Cardiac fibroblast (primary cell): ENCODE measurements at regions not wholly inside any gene's neighbourhood (a gene's known extent, or its start where the extent isn't known, plus 50 kb on each side); places are given as distances from the start of the nearest gene placed in this dataset.
A peak's percentile ranks its signal among the peaks of the same experiment; 100 is the strongest.

Source experiments
- DNase-seq, 2 donors: peaks; one replicate each; pipeline versions ENCODE4 v3.0.0 to v3.0.0-alpha.2; 2010; ENCODE audit warnings: low read depth in 2 of 2
- H3K4me3 ChIP-seq, 2 donors: replicated peaks in 1 of 2; 1 replicate in 1 of 2; 2 replicates in 1 of 2; pipeline ENCODE4 v1.5.1; 2011; ENCODE audit warnings: low read depth in 2 of 2, low read length in 2 of 2, mild to moderate bottlenecking in 2 of 2, moderate library complexity in 1 of 2
- CTCF ChIP-seq: IDR thresholded peaks from one replicate; pipeline ENCODE4 v1.5.1; 2011; ENCODE audit warnings: low read depth, mild to moderate bottlenecking, low read length, inconsistent platforms

- H3K4me3 ChIP-seq: peak overlapping the region in 1 of 2 donors; percentile 24
- DNase-seq: peak; percentile 99 to 100
- TF ChIP-seq CTCF: no peak
Measured at GRCh38 chr20:17849901-17850683, 118.5 kb downstream of the SNX5 start.

- no peak for DNase-seq
- TF ChIP-seq CTCF: no peak
- H3K4me3 ChIP-seq: no peak overlapping the region
Measured at GRCh38 chr20:17849138-17849900, 119.3 kb downstream of the SNX5 start.

- TF ChIP-seq CTCF: no peak
- DNase-seq: no peak
- H3K4me3 ChIP-seq: no peak overlapping the region
Measured at GRCh38 chr20:17848249-17849048, 120.1 kb downstream of the SNX5 start.

- no peak overlapping the region for H3K4me3 ChIP-seq
- DNase-seq: peak; percentile 53 to 61
- TF ChIP-seq CTCF: no peak
Measured at GRCh38 chr20:17845701-17846475, 122.7 kb downstream of the SNX5 start.

GRCh38 chr20:17844549-17845298 is 123.9 kb downstream of the SNX5 start:
- no peak overlapping the region for H3K4me3 ChIP-seq
- no peak for DNase-seq
- no peak for TF ChIP-seq CTCF
